ENCODE measurements at regions not wholly inside any gene's neighbourhood (a gene's known extent, or its start where the extent isn't known, plus 50 kb on each side); places are given as distances from the start of the nearest gene placed in this dataset.

GRCh38 chr2:40935349-40935748, 483.5 kb upstream of the SLC8A1 start:
- TF ChIP-seq, protein P1, sequence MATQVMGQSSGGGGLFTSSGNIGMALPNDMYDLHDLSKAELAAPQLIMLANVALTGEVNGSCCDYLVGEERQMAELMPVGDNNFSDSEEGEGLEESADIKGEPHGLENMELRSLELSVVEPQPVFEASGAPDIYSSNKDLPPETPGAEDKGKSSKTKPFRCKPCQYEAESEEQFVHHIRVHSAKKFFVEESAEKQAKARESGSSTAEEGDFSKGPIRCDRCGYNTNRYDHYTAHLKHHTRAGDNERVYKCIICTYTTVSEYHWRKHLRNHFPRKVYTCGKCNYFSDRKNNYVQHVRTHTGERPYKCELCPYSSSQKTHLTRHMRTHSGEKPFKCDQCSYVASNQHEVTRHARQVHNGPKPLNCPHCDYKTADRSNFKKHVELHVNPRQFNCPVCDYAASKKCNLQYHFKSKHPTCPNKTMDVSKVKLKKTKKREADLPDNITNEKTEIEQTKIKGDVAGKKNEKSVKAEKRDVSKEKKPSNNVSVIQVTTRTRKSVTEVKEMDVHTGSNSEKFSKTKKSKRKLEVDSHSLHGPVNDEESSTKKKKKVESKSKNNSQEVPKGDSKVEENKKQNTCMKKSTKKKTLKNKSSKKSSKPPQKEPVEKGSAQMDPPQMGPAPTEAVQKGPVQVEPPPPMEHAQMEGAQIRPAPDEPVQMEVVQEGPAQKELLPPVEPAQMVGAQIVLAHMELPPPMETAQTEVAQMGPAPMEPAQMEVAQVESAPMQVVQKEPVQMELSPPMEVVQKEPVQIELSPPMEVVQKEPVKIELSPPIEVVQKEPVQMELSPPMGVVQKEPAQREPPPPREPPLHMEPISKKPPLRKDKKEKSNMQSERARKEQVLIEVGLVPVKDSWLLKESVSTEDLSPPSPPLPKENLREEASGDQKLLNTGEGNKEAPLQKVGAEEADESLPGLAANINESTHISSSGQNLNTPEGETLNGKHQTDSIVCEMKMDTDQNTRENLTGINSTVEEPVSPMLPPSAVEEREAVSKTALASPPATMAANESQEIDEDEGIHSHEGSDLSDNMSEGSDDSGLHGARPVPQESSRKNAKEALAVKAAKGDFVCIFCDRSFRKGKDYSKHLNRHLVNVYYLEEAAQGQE (IDR thresholded peaks at IDR 0.05; ENCODE audit: insufficient read depth in 1 of 2, low read depth in 2 of 2, low read length in 2 of 2): no peak
- TF ChIP-seq TAF1 (IDR thresholded peaks at IDR 0.05; ENCODE audit: borderline replicate concordance, insufficient read depth, low read length) (no peak), FOXP2 (optimal IDR thresholded peaks at IDR 0.05; ENCODE audit: borderline replicate concordance, extremely low read depth, extremely low read length, insufficient read depth) (no peak), SIN3A (IDR thresholded peaks at IDR 0.05; ENCODE audit: borderline replicate concordance, insufficient read depth, low read length) (no peak), POLR2AphosphoS5 (IDR thresholded peaks at IDR 0.05; ENCODE audit: low read depth, low read length) (no peak)

DNA sequence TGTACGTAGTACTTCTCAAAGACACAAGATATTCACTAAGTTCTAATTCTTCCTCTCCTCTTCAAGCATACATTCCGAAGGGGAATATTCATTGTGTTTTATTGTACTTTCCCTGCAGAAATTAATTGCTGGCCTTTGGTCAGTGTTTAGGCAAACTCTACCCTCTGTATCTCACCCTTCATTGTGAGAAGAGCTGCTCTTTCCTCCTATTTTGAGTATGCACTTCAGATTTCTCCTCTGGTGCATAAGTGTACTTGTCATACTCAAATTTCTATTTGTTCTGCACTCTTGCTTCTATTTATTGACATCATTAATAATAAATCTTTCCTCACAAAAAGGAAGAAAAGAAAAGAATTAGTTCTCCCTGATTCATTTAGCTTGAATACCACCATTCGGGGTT, 485.4 kb upstream of the SLC8A1 start:
- TF ChIP-seq POLR2AphosphoS5 (IDR thresholded peaks at IDR 0.05; ENCODE audit: low read depth, low read length) (no peak), SIN3A (IDR thresholded peaks at IDR 0.05; ENCODE audit: borderline replicate concordance, insufficient read depth, low read length) (no peak), TAF1 (IDR thresholded peaks at IDR 0.05; ENCODE audit: borderline replicate concordance, insufficient read depth, low read length) (no peak), FOXP2 (optimal IDR thresholded peaks at IDR 0.05; ENCODE audit: borderline replicate concordance, extremely low read depth, extremely low read length, insufficient read depth) (no peak)
- TF ChIP-seq, protein P1 (IDR thresholded peaks at IDR 0.05; ENCODE audit: insufficient read depth in 1 of 2, low read depth in 2 of 2, low read length in 2 of 2): no peak

DNA sequence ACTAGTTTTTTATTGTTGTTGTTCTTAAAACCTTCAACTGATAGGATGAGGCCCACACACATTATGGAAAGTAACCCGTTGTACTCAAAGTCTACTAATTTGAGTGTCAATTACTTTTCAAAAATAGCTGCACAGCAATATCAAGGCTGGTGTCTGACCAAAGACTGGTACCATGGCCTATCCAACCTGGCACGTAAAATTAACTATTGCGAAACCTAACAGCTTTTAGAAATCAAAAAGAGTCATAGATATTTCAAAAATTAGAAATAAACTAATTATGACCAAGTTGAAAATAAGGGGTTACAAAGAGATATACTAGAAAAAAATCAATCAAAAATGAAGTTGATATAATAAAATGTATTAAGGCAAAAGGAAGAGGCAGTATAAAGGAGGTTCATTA, 501.5 kb upstream of the SLC8A1 start:
- TF ChIP-seq, protein P1 (IDR thresholded peaks at IDR 0.05; ENCODE audit: insufficient read depth in 1 of 2, low read depth in 2 of 2, low read length in 2 of 2): no peak
- no peak for TF ChIP-seq SIN3A (IDR thresholded peaks at IDR 0.05; ENCODE audit: borderline replicate concordance, insufficient read depth, low read length)
- TF ChIP-seq TAF1 (IDR thresholded peaks at IDR 0.05; ENCODE audit: borderline replicate concordance, insufficient read depth, low read length): no peak
- no peak for TF ChIP-seq POLR2AphosphoS5 (IDR thresholded peaks at IDR 0.05; ENCODE audit: low read depth, low read length)
- TF ChIP-seq FOXP2 (optimal IDR thresholded peaks at IDR 0.05; ENCODE audit: borderline replicate concordance, extremely low read depth, extremely low read length, insufficient read depth): no peak

GRCh38 chr2:40955042-40955441, 503.2 kb upstream of the SLC8A1 start:
- TF ChIP-seq SIN3A (IDR thresholded peaks at IDR 0.05; ENCODE audit: borderline replicate concordance, insufficient read depth, low read length) (no peak), FOXP2 (optimal IDR thresholded peaks at IDR 0.05; ENCODE audit: borderline replicate concordance, extremely low read depth, extremely low read length, insufficient read depth) (no peak), TAF1 (IDR thresholded peaks at IDR 0.05; ENCODE audit: borderline replicate concordance, insufficient read depth, low read length) (no peak), POLR2AphosphoS5 (IDR thresholded peaks at IDR 0.05; ENCODE audit: low read depth, low read length) (no peak)
- TF ChIP-seq, protein P1 (IDR thresholded peaks at IDR 0.05; ENCODE audit: insufficient read depth in 1 of 2, low read depth in 2 of 2, low read length in 2 of 2): no peak

- TF ChIP-seq, protein P1 (IDR thresholded peaks at IDR 0.05; ENCODE audit: insufficient read depth in 1 of 2, low read depth in 2 of 2, low read length in 2 of 2): no peak
- TF ChIP-seq SIN3A (IDR thresholded peaks at IDR 0.05; ENCODE audit: borderline replicate concordance, insufficient read depth, low read length) (no peak), FOXP2 (optimal IDR thresholded peaks at IDR 0.05; ENCODE audit: borderline replicate concordance, extremely low read depth, extremely low read length, insufficient read depth) (no peak), POLR2AphosphoS5 (IDR thresholded peaks at IDR 0.05; ENCODE audit: low read depth, low read length) (no peak), TAF1 (IDR thresholded peaks at IDR 0.05; ENCODE audit: borderline replicate concordance, insufficient read depth, low read length) (no peak)
These were observed 503.7 kb upstream of the SLC8A1 start for GRCh38 chr2:40955635-40956034.
